SK-N-SH (cell line): ENCODE measurements at regions not wholly inside any gene's neighbourhood (a gene's known extent, or its start where the extent isn't known, plus 50 kb on each side); places are given as distances from the start of the nearest gene placed in this dataset.

Experiments used
- CTCF ChIA-PET: fragments of 300-600, 350-600 bp; formaldehyde crosslinking; extraction: SDS; loops from one replicate; lab custom pipeline; 2021; lab: Yijun Ruan, JAX
- POLR2A ChIA-PET: fragments of 350-600 bp; sonication (Branson Sonifier 250); formaldehyde crosslinking; extraction: SDS; loops from one replicate; lab custom pipeline; 2020; ENCODE audit warnings: antibody characterized with exemption, inconsistent platforms; lab: Yijun Ruan, JAX
- DNase-seq: peaks from one replicate; pipeline ENCODE4 v3.0.0; 2012
- H2AFZ ChIP-seq: fragments of 200-600 bp; sonication (generic); 2 replicates; pipeline ENCODE4 v1.8.1; 2016; ENCODE audit warnings: antibody characterized with exemption, mild to moderate bottlenecking, low read depth
- H3F3A ChIP-seq: fragments of 200-600 bp; sonication (generic); replicated peaks from 2 replicates; pipeline ENCODE3; 2016; ENCODE audit warnings: antibody characterized with exemption, mild to moderate bottlenecking; ENCODE audit not compliant: insufficient read depth
- H3K27ac ChIP-seq, 2 experiments: fragments of 200-500 bp in 1 of 2; fragments of 200-600 bp in 1 of 2; sonication (Bioruptor generic) in 1 of 2; sonication (generic), shearing (Covaris generic) in 1 of 2; 2 replicates each; pipeline versions ENCODE4 v1.5.1 to v1.6.1; 2014 to 2016; ENCODE audit warnings: low read depth in 2 of 2, inconsistent platforms in 1 of 2, low read length in 1 of 2, mild to moderate bottlenecking in 1 of 2, mixed read lengths in 1 of 2
- H3K27me3 ChIP-seq: fragments of 200-600 bp; sonication (generic), shearing (Covaris generic); 2 replicates; pipeline ENCODE4 v1.6.1; 2016; ENCODE audit warnings: mixed run types; ENCODE audit not compliant: insufficient read depth
- H3K36me3 ChIP-seq, 2 experiments: fragments of 200-500 bp in 1 of 2; fragments of 200-600 bp in 1 of 2; sonication (Bioruptor generic) in 1 of 2; sonication (generic) in 1 of 2; replicated peaks in 1 of 2; 2 replicates each; pipeline versions ENCODE3 to v1.5.1; 2014 to 2016; ENCODE audit warnings: low read length in 1 of 2, mild to moderate bottlenecking in 1 of 2; ENCODE audit not compliant: insufficient read depth in 2 of 2, control insufficient read depth in 1 of 2
- H3K4me1 ChIP-seq, 2 experiments: fragments of 200-500 bp in 1 of 2; fragments of 200-600 bp in 1 of 2; sonication (Bioruptor generic) in 1 of 2; sonication (generic), shearing (Covaris generic) in 1 of 2; 2 replicates each; pipeline versions ENCODE4 v1.5.1 to v1.6.1; 2014 to 2016; ENCODE audit warnings: low read depth in 1 of 2, low read length in 1 of 2, mixed run types in 1 of 2; ENCODE audit not compliant: insufficient read depth in 2 of 2, control insufficient read depth in 1 of 2
- H3K4me2 ChIP-seq: fragments of 200-600 bp; sonication (generic), shearing (Covaris generic); 2 replicates; pipeline ENCODE4 v1.6.1; 2017; ENCODE audit warnings: mixed run types
- H3K4me3 ChIP-seq, 2 experiments: fragments of 200-500 bp in 1 of 2; fragments of 200-600 bp in 1 of 2; sonication (Bioruptor generic) in 1 of 2; sonication (generic), shearing (Covaris generic) in 1 of 2; 2 replicates each; pipeline versions ENCODE4 v1.5.1 to v1.8.1; 2014 to 2016; ENCODE audit warnings: low read depth in 2 of 2, inconsistent platforms in 1 of 2, low read length in 1 of 2, mild to moderate bottlenecking in 1 of 2, mixed read lengths in 1 of 2, moderate library complexity in 1 of 2
- H3K79me2 ChIP-seq: fragments of 200-600 bp; sonication (generic); 2 replicates; pipeline ENCODE4 v1.8.1; 2017; ENCODE audit warnings: mild to moderate bottlenecking; ENCODE audit not compliant: insufficient read depth
- H3K9ac ChIP-seq: fragments of 200-600 bp; sonication (generic); 2 replicates; pipeline ENCODE4 v1.6.1; 2017; ENCODE audit warnings: mixed run types
- H3K9me2 ChIP-seq: fragments of 200-600 bp; sonication (generic); 2 replicates; pipeline ENCODE4 v1.6.1; 2017; ENCODE audit warnings: mixed run types
- H3K9me3 ChIP-seq: fragments of 200-600 bp; sonication (generic); 2 replicates; pipeline ENCODE4 v1.6.1; 2017; ENCODE audit warnings: mixed run types, mild to moderate bottlenecking, moderate library complexity
- H4K20me1 ChIP-seq: fragments of 200-600 bp; sonication (generic); 2 replicates; pipeline ENCODE4 v1.6.1; 2017; ENCODE audit warnings: mild to moderate bottlenecking, mixed run types; ENCODE audit not compliant: insufficient read depth
- CHD2 ChIP-seq: fragments of 150-350 bp; IDR thresholded peaks from 2 replicates; pipeline ENCODE4 v1.6.1; 2018; ENCODE audit warnings: low read length; ENCODE audit not compliant: partially characterized antibody
- ELF1 ChIP-seq: IDR thresholded peaks from 2 replicates; pipeline ENCODE4 v1.4.0; 2012
- EZH2phosphoT487 ChIP-seq: fragments of 200-600 bp; sonication (generic); IDR thresholded peaks from 2 replicates; pipeline ENCODE4 v1.6.1; 2017; ENCODE audit warnings: low read depth, mixed run types, mild to moderate bottlenecking, antibody characterized with exemption, moderate library complexity, borderline replicate concordance
- FOXM1 ChIP-seq: IDR thresholded peaks from 2 replicates; pipeline ENCODE4 v1.4.0; 2012; ENCODE audit warnings: low read depth, mild to moderate bottlenecking
- GABPA ChIP-seq: IDR thresholded peaks from 2 replicates; pipeline ENCODE4 v1.4.0; 2012; ENCODE audit warnings: low read depth, mild to moderate bottlenecking
- IRF3 ChIP-seq: fragments of 150-350 bp; IDR thresholded peaks from 2 replicates; pipeline ENCODE4 v1.6.1; 2016; ENCODE audit warnings: mild to moderate bottlenecking, low read depth, low read length
- MAX ChIP-seq: IDR thresholded peaks from 2 replicates; pipeline ENCODE4 v1.4.0; 2012; ENCODE audit warnings: low read depth
- MXI1 ChIP-seq: IDR thresholded peaks from 2 replicates; pipeline ENCODE4 v1.6.1; 2012; ENCODE audit warnings: mild to moderate bottlenecking, low read depth, low read length, improper control_type of control experiment
- RAD21 ChIP-seq: IDR thresholded peaks from 2 replicates; pipeline ENCODE4 v1.6.1; 2012; ENCODE audit warnings: mild to moderate bottlenecking, low read length
- RCOR1 ChIP-seq: fragments of 150-350 bp; IDR thresholded peaks from 2 replicates; pipeline ENCODE4 v1.6.1; 2017; ENCODE audit warnings: antibody characterized with exemption, low read length
- REST ChIP-seq: IDR thresholded peaks from 2 replicates; pipeline ENCODE4 v1.6.1; 2012; ENCODE audit warnings: mild to moderate bottlenecking, low read depth, low read length, moderate library complexity
- RXRA ChIP-seq: IDR thresholded peaks from 2 replicates; pipeline ENCODE4 v1.4.0; 2012; ENCODE audit warnings: low read depth, mild to moderate bottlenecking, borderline replicate concordance
- SMC3 ChIP-seq: IDR thresholded peaks from 2 replicates; pipeline ENCODE4 v1.6.1; 2012; ENCODE audit warnings: low read depth, low read length, improper control_type of control experiment
- USF1 ChIP-seq: IDR thresholded peaks from 2 replicates; pipeline ENCODE4 v1.4.0; 2012; ENCODE audit warnings: low read depth, borderline replicate concordance
- USF2 ChIP-seq: fragments of 150-350 bp; IDR thresholded peaks from 2 replicates; pipeline ENCODE4 v1.6.1; 2017; ENCODE audit warnings: antibody characterized with exemption, low read length, low read depth, borderline replicate concordance
- WGBS: methylation state at CpG from one replicate; pipeline ENCODE4 v1.1.6; 2017; ENCODE audit warnings: low lambda C conversion rate; 5-methylcytosine and 5-hydroxymethylcytosine counted together

GRCh38 chr15:70302360-70302759, 204.6 kb upstream of the TLE3 start:
- Histone ChIP-seq H3K9me3 (no peaks in the 10 kb centered on the region), H3K27ac (no peak overlapping the region), H3K9ac (no peak overlapping the region), H3K4me2 (no peak overlapping the region), H3K4me3 (no peak overlapping the region), H4K20me1 (no peaks in the 10 kb centered on the region), H3K9me2 (no peaks in the 10 kb centered on the region), H3F3A (no peaks in the 10 kb centered on the region), H2AFZ (no peak overlapping the region), H3K27me3 (no peaks in the 10 kb centered on the region), H3K79me2 (no peaks in the 10 kb centered on the region), H3K36me3 (no peaks in the 10 kb centered on the region), H3K4me1 (peaks cover 0 to 13% of the 10 kb centered on the region in 2 experiments; a peak in 1 of 4 replicates)
- no peak for DNase-seq
- TF ChIP-seq RXRA (no peak), MXI1 (no peak), USF2 (no peak), EZH2phosphoT487 (no peak), RAD21 (no peak), SMC3 (no peak), CHD2 (no peak), REST (no peak), ELF1 (no peak), MAX (no peak), IRF3 (no peak), FOXM1 (no peak), GABPA (no peak), RCOR1 (no peak), USF1 (no peak)
- ChIA-PET CTCF (no interaction called here), POLR2A (no interaction called here)
- WGBS = 86% methylated on average over 1 of the region's 1 CpG
